AG08395 (cell line): ENCODE measurements at regions not wholly inside any gene's neighbourhood (a gene's known extent, or its start where the extent isn't known, plus 50 kb on each side); places are given as distances from the start of the nearest gene placed in this dataset.
"Not testable (repeated sequence)": the region's sequence is repeated elsewhere in the genome, so short reads cannot be mapped to it uniquely, and the experiment has no call there.

ENCODE experiments used
- DNase-seq: peaks from one replicate; pipeline ENCODE4 v3.0.0; 2012; ENCODE audit warnings: mixed read lengths, low spot score

- DNase-seq: peak; percentile 75
Observed at GRCh38 chr1:96865731-96866685, 144.4 kb downstream of the PTBP2 start.

GRCh38 chr1:96872757-96873156, 151.2 kb downstream of the PTBP2 start:
- no peak for DNase-seq

GRCh38 chr1:96878640-96879039, 157.1 kb downstream of the PTBP2 start:
- DNase-seq: no peak

- no peak for DNase-seq
Observed at GRCh38 chr1:96880626-96881025, 159.0 kb downstream of the PTBP2 start.

- no peak for DNase-seq
Observed at GRCh38 chr1:96882096-96882495, 160.5 kb downstream of the PTBP2 start.

- no peak for DNase-seq
Observed at GRCh38 chr1:96886474-96886873, 164.9 kb downstream of the PTBP2 start.

GRCh38 chr1:96887501-96887900, 165.9 kb downstream of the PTBP2 start:
- DNase-seq: no peak

GRCh38 chr1:96901783-96902363, 180.3 kb downstream of the PTBP2 start:
- no peak for DNase-seq

GRCh38 chr1:96912248-96912647, 190.7 kb downstream of the PTBP2 start:
- DNase-seq: no peak

GRCh38 chr1:96915701-96916100, 194.1 kb downstream of the PTBP2 start:
- not testable (repeated sequence) for DNase-seq

- peak; percentile 53 for DNase-seq
Observed at GRCh38 chr1:96918406-96918805, 196.8 kb downstream of the PTBP2 start.

- DNase-seq: no peak
Observed at GRCh38 chr1:96922181-96922580, 200.6 kb downstream of the PTBP2 start.

GRCh38 chr1:96923753-96924152, 202.2 kb downstream of the PTBP2 start:
- no peak for DNase-seq

GRCh38 chr1:96926176-96926575, 204.6 kb downstream of the PTBP2 start:
- no peak for DNase-seq

GRCh38 chr1:96927125-96927524, 205.5 kb downstream of the PTBP2 start:
- peak; percentile 11 for DNase-seq

GRCh38 chr1:96931136-96931535, 209.6 kb downstream of the PTBP2 start:
- DNase-seq: no peak

- no peak for DNase-seq
Observed at GRCh38 chr1:96934282-96934681, 212.7 kb downstream of the PTBP2 start.

- no peak for DNase-seq
Observed at GRCh38 chr1:96944432-96945092, 223.0 kb downstream of the PTBP2 start.

- no peak for DNase-seq
Observed at GRCh38 chr1:96945509-96946084, 224.0 kb downstream of the PTBP2 start.

- DNase-seq: no peak
Observed at GRCh38 chr1:96955307-96956012, 233.9 kb downstream of the PTBP2 start.

GRCh38 chr1:96962216-96962615, 240.6 kb downstream of the PTBP2 start:
- DNase-seq: no peak

GRCh38 chr1:96962751-96963211, 241.2 kb downstream of the PTBP2 start:
- peak; percentile 19 for DNase-seq
